ENCODE measurements at regions not wholly inside any gene's neighbourhood (a gene's known extent, or its start where the extent isn't known, plus 50 kb on each side); places are given as distances from the start of the nearest gene placed in this dataset.

DNA sequence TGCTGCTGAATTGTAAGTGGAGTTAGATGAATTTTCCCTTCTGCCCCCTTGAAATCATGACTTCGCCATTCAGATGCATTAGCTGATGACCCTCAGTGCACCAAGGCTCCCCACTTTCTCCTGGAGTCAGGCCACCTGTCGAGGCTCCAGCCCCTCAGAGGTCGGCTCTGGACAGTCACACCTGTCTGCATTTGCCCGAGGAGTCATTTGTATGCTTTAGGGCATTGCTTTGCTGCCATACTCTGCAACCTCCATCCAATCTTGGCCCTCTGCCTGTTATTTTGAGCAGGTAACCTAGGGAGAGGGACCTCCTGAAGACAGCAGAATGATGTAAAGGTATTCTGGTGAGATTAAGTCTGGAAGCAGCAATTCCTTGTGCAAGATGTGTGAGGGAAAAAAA, 144.8 kb downstream of the MACROH2A1 start:
- H3K36me3 ChIP-seq (ENCODE audit: control insufficient read depth, insufficient read depth, low read length), result no peaks in the 10 kb centered on the region
- peaks cover 1% of the 10 kb centered on the region; the same call in 1 of the 2 replicates for H3K27me3 ChIP-seq (replicated peaks; ENCODE audit: control insufficient read depth, insufficient read depth, low read length)
- H3K4me3 ChIP-seq (replicated peaks; ENCODE audit: low read depth, low read length), result no peak overlapping the region
- TF ChIP-seq, protein P1, sequence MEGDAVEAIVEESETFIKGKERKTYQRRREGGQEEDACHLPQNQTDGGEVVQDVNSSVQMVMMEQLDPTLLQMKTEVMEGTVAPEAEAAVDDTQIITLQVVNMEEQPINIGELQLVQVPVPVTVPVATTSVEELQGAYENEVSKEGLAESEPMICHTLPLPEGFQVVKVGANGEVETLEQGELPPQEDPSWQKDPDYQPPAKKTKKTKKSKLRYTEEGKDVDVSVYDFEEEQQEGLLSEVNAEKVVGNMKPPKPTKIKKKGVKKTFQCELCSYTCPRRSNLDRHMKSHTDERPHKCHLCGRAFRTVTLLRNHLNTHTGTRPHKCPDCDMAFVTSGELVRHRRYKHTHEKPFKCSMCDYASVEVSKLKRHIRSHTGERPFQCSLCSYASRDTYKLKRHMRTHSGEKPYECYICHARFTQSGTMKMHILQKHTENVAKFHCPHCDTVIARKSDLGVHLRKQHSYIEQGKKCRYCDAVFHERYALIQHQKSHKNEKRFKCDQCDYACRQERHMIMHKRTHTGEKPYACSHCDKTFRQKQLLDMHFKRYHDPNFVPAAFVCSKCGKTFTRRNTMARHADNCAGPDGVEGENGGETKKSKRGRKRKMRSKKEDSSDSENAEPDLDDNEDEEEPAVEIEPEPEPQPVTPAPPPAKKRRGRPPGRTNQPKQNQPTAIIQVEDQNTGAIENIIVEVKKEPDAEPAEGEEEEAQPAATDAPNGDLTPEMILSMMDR (IDR thresholded peaks at IDR 0.05; ENCODE audit: insufficient read depth, low read length, poor library complexity, severe bottlenecking), result no peak
- no peak for DNase-seq (ENCODE audit: extremely low read depth, insufficient read length)

DNA sequence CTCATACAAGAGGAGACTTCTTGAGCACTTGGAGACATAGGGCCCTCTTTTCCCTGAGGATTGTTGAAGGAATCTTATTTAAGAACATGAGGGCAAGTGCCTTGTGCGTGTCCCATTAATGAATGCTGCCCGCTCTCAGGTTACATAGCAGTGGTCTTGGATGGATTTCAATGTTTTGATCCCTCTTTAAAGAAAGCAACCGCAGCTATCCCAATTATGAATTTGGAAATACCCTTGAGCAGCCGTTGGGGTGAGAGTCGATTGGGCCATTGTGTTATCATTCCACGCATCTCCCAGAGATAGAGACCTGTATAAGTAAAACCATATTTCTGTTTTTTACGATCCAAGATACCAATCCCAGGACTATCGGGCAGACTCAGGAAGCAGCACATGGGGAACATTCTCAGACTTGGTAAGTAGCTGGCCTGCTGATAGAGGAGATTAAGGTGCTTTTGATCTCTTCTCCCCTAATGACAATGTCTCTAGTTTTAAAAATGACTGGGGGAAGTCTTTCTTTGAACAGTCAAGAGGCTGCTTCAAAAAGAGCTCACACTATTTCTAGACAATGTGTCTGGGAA, 145.3 kb downstream of the MACROH2A1 start:
- DNase-seq (ENCODE audit: extremely low read depth, insufficient read length), result no peak
- TF ChIP-seq, protein P1 (IDR thresholded peaks at IDR 0.05; ENCODE audit: insufficient read depth, low read length, poor library complexity, severe bottlenecking), result no peak
- Histone ChIP-seq H3K4me3 (replicated peaks; ENCODE audit: low read depth, low read length) (no peak overlapping the region), H3K36me3 (ENCODE audit: control insufficient read depth, insufficient read depth, low read length) (no peaks in the 10 kb centered on the region), H3K27me3 (replicated peaks; ENCODE audit: control insufficient read depth, insufficient read depth, low read length) (peaks cover 1% of the 10 kb centered on the region; the same call in 1 of the 2 replicates)

DNA sequence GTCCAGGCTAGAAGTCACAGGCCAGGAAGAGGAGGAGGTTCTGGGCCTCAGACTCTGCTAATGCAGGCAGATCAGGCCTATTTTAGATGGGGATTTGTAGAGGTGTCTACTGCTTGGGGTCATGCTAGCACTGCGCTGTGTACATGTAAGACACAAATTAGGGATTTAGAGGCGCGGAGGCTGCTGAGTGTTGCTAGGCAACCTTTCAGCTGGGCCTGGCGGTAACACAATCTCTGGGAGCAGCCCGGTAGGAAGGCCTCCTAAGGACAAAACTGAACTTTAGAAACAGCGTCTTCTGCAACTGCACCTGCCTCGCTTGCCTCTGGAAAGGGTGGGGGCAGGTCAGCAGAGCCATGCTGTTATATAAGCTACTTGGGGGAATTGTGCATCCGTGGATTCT, 147.9 kb downstream of the MACROH2A1 start:
- Histone ChIP-seq H3K4me3 (replicated peaks; ENCODE audit: low read depth, low read length) (no peak overlapping the region), H3K36me3 (ENCODE audit: control insufficient read depth, insufficient read depth, low read length) (no peaks in the 10 kb centered on the region), H3K27me3 (replicated peaks; ENCODE audit: control insufficient read depth, insufficient read depth, low read length) (peaks cover 3% of the 10 kb centered on the region; the same call in 1 of the 2 replicates)
- TF ChIP-seq, protein P1 (IDR thresholded peaks at IDR 0.05; ENCODE audit: insufficient read depth, low read length, poor library complexity, severe bottlenecking), result no peak
- DNase-seq (ENCODE audit: extremely low read depth, insufficient read length), result no peak

DNA sequence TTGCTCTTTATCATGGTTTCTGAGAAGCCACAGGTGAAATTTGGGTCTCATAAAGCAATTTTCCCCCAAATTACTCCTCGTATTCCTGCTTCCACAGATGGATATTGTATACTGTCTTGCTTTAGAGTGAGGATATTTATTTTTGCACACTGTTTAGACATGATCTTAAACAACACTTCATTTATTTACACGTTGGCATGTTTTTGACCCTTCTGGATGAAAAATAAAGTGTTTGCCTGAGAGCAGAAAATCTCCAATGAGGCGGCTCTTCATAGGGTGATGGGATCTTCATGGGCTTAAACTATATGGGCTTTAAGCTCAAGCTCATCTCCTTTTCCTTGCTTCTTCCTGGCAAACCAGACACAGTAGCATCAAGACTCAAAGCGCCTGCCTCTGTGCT, 148.4 kb downstream of the MACROH2A1 start:
- TF ChIP-seq, protein P1 (IDR thresholded peaks at IDR 0.05; ENCODE audit: insufficient read depth, low read length, poor library complexity, severe bottlenecking), result no peak
- Histone ChIP-seq H3K36me3 (ENCODE audit: control insufficient read depth, insufficient read depth, low read length) (no peaks in the 10 kb centered on the region), H3K27me3 (replicated peaks; ENCODE audit: control insufficient read depth, insufficient read depth, low read length) (peaks cover 4% of the 10 kb centered on the region), H3K4me3 (replicated peaks; ENCODE audit: low read depth, low read length) (no peak overlapping the region)
- DNase-seq (ENCODE audit: extremely low read depth, insufficient read length), result no peak

DNA sequence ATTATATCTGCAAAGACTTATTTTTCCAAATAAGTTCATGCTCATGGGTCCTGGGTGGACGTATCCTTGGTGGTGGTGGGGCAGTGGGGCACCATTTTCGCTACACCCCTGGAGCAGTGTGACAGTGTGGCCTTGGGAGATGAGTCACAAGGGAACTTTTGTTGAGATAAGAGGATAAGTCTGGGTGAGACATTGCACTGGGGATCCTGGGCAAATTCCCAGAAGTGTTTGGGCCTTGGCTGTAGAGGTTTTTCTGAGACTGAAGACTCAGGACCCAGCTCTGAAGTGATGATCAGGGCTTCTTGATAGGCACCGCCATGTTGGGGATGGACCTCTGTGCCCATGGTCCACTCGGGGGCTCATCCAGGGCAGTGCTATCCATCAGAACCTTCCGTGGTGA, 149.4 kb downstream of the MACROH2A1 start:
- TF ChIP-seq, protein P1 (IDR thresholded peaks at IDR 0.05; ENCODE audit: insufficient read depth, low read length, poor library complexity, severe bottlenecking), result no peak
- DNase-seq (ENCODE audit: extremely low read depth, insufficient read length), result no peak
- H3K4me3 ChIP-seq (replicated peaks; ENCODE audit: low read depth, low read length), result no peak overlapping the region
- peaks cover 4% of the 10 kb centered on the region for H3K27me3 ChIP-seq (replicated peaks; ENCODE audit: control insufficient read depth, insufficient read depth, low read length)
- H3K36me3 ChIP-seq (ENCODE audit: control insufficient read depth, insufficient read depth, low read length), result no peaks in the 10 kb centered on the region

DNA sequence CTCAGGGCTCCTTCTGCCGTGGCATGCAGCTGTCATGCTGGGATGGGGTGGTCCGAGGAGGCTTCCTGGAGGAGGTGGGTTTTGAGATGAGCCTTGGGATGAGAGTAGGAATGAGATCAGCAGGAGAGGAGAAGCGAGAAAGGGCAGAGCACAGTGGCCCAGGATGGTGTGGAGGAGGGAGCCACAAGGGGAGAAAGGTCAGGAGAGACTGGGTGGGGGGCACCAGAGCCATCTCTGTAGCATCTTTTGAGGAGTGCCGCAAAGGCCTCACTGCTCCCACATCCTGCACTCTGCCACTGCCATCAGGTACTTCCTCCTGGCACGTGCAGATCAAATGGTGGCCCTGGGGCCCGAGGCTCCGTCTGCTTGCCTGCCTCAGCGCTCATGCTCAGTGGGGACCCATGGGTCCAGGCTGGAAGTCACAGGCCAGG, 150.2 kb downstream of the MACROH2A1 start:
- Histone ChIP-seq H3K4me3 (replicated peaks; ENCODE audit: low read depth, low read length) (no peak overlapping the region), H3K36me3 (ENCODE audit: control insufficient read depth, insufficient read depth, low read length) (no peaks in the 10 kb centered on the region), H3K27me3 (replicated peaks; ENCODE audit: control insufficient read depth, insufficient read depth, low read length) (peaks cover 4% of the 10 kb centered on the region)
- no peak for DNase-seq (ENCODE audit: extremely low read depth, insufficient read length)
- TF ChIP-seq, protein P1 (IDR thresholded peaks at IDR 0.05; ENCODE audit: insufficient read depth, low read length, poor library complexity, severe bottlenecking), result no peak

All from GM06990 (cell line).